NCI-H1417 treated with DMSO at 0.1 percent for 48 hours (cell line): ENCODE measurements at regions not wholly inside any gene's neighbourhood (a gene's known extent, or its start where the extent isn't known, plus 50 kb on each side); places are given as distances from the start of the nearest gene placed in this dataset.

Experiments used
- DNase-seq: peaks from one replicate; lab custom pipeline; 2025; lab: John Stamatoyannopoulos, UW

GRCh38 chr5:97847920-97848631 lies 665.0 kb upstream of the RIOK2 start:
- no peak for DNase-seq

- DNase-seq: no peak
These were observed 668.0 kb upstream of the RIOK2 start for GRCh38 chr5:97851036-97851435.

- DNase-seq: no peak
These were observed 672.1 kb upstream of the RIOK2 start for GRCh38 chr5:97854871-97855762.

GRCh38 chr5:97874491-97874890 lies 691.4 kb upstream of the RIOK2 start:
- no peak for DNase-seq

- no peak for DNase-seq
These were observed 693.2 kb upstream of the RIOK2 start for GRCh38 chr5:97876272-97876671.

GRCh38 chr5:97877588-97877987 lies 694.5 kb upstream of the RIOK2 start:
- DNase-seq: no peak

- DNase-seq: no peak
These were observed 705.4 kb upstream of the RIOK2 start for GRCh38 chr5:97888439-97888838.

GRCh38 chr5:97891971-97892370 lies 708.9 kb upstream of the RIOK2 start:
- DNase-seq: no peak

GRCh38 chr5:97903742-97904141 lies 720.7 kb upstream of the RIOK2 start:
- no peak for DNase-seq

- DNase-seq: no peak
These were observed 723.1 kb upstream of the RIOK2 start for GRCh38 chr5:97906135-97906534.

- DNase-seq: no peak
These were observed 724.8 kb upstream of the RIOK2 start for GRCh38 chr5:97907646-97908400.

- DNase-seq: no peak
These were observed 726.5 kb upstream of the RIOK2 start for GRCh38 chr5:97909541-97909940.

GRCh38 chr5:97914483-97914882 lies 731.4 kb upstream of the RIOK2 start:
- DNase-seq: no peak

- no peak for DNase-seq
These were observed 732.1 kb upstream of the RIOK2 start for GRCh38 chr5:97915106-97915505.

GRCh38 chr5:97918057-97918456 lies 735.0 kb upstream of the RIOK2 start:
- DNase-seq: no peak

- no peak for DNase-seq
These were observed 735.6 kb upstream of the RIOK2 start for GRCh38 chr5:97918620-97919019.

GRCh38 chr5:97919719-97920118 lies 736.7 kb upstream of the RIOK2 start:
- no peak for DNase-seq

GRCh38 chr5:97922776-97923175 lies 739.7 kb upstream of the RIOK2 start:
- no peak for DNase-seq

- DNase-seq: no peak
These were observed 740.4 kb upstream of the RIOK2 start for GRCh38 chr5:97923496-97923895.

GRCh38 chr5:97923997-97924396 lies 741.0 kb upstream of the RIOK2 start:
- DNase-seq: no peak

- no peak for DNase-seq
These were observed 746.3 kb upstream of the RIOK2 start for GRCh38 chr5:97929383-97929782.

- no peak for DNase-seq
These were observed 748.8 kb upstream of the RIOK2 start for GRCh38 chr5:97931829-97932228.

- DNase-seq: no peak
These were observed 753.2 kb upstream of the RIOK2 start for GRCh38 chr5:97936231-97936630.
